ENCODE measurements at regions not wholly inside any gene's neighbourhood (a gene's known extent, or its start where the extent isn't known, plus 50 kb on each side); places are given as distances from the start of the nearest gene placed in this dataset.

DNA sequence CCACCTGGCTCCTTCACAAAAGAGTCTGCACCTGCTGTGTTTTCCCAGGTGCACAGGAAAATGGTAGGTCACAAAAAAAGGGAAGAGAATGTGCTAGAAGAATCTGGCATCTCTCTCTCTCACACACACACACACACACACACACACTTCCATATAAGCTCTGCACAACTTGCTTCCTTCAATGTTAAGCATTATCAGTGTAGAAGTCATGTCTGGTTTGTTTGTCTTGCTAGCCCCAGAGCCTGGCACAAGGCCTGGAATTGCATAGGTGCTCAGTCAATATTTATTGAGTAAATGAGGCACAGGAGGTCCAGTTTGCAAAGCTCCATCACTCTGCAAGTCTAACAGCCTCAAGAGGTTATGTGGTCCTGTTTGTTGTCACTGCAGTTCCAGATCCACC, 867.3 kb upstream of the AUTS2 start:
- TF ChIP-seq, protein P1, sequence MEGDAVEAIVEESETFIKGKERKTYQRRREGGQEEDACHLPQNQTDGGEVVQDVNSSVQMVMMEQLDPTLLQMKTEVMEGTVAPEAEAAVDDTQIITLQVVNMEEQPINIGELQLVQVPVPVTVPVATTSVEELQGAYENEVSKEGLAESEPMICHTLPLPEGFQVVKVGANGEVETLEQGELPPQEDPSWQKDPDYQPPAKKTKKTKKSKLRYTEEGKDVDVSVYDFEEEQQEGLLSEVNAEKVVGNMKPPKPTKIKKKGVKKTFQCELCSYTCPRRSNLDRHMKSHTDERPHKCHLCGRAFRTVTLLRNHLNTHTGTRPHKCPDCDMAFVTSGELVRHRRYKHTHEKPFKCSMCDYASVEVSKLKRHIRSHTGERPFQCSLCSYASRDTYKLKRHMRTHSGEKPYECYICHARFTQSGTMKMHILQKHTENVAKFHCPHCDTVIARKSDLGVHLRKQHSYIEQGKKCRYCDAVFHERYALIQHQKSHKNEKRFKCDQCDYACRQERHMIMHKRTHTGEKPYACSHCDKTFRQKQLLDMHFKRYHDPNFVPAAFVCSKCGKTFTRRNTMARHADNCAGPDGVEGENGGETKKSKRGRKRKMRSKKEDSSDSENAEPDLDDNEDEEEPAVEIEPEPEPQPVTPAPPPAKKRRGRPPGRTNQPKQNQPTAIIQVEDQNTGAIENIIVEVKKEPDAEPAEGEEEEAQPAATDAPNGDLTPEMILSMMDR (conservative IDR thresholded peaks at IDR 0.05; ENCODE audit: low read depth in 2 of 2), result no peak
- TF ChIP-seq CREB1 (CRISPR knock-in tag; IDR thresholded peaks at IDR 0.05; ENCODE audit: low read depth) (no peak), STAT1 (IDR thresholded peaks at IDR 0.05; ENCODE audit: unreplicated experiment) (no peak), EZH2 (IDR thresholded peaks at IDR 0.05; ENCODE audit: low read depth, unreplicated experiment) (no peak), NANOG (IDR thresholded peaks at IDR 0.05; ENCODE audit: borderline replicate concordance) (no peak), POLR2AphosphoS5 (IDR thresholded peaks at IDR 0.05; ENCODE audit: low read depth) (no peak), EZH2phosphoT487 (IDR thresholded peaks at IDR 0.05; ENCODE audit: unreplicated experiment) (no peak), ZNF114 (CRISPR knock-in tag; IDR thresholded peaks at IDR 0.05) (no peak)
- TF ChIP-seq, protein P2, sequence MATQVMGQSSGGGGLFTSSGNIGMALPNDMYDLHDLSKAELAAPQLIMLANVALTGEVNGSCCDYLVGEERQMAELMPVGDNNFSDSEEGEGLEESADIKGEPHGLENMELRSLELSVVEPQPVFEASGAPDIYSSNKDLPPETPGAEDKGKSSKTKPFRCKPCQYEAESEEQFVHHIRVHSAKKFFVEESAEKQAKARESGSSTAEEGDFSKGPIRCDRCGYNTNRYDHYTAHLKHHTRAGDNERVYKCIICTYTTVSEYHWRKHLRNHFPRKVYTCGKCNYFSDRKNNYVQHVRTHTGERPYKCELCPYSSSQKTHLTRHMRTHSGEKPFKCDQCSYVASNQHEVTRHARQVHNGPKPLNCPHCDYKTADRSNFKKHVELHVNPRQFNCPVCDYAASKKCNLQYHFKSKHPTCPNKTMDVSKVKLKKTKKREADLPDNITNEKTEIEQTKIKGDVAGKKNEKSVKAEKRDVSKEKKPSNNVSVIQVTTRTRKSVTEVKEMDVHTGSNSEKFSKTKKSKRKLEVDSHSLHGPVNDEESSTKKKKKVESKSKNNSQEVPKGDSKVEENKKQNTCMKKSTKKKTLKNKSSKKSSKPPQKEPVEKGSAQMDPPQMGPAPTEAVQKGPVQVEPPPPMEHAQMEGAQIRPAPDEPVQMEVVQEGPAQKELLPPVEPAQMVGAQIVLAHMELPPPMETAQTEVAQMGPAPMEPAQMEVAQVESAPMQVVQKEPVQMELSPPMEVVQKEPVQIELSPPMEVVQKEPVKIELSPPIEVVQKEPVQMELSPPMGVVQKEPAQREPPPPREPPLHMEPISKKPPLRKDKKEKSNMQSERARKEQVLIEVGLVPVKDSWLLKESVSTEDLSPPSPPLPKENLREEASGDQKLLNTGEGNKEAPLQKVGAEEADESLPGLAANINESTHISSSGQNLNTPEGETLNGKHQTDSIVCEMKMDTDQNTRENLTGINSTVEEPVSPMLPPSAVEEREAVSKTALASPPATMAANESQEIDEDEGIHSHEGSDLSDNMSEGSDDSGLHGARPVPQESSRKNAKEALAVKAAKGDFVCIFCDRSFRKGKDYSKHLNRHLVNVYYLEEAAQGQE (IDR thresholded peaks at IDR 0.05; ENCODE audit: unreplicated experiment), result no peak
